ENCODE measurements at regions not wholly inside any gene's neighbourhood (a gene's known extent, or its start where the extent isn't known, plus 50 kb on each side); places are given as distances from the start of the nearest gene placed in this dataset.

DNA sequence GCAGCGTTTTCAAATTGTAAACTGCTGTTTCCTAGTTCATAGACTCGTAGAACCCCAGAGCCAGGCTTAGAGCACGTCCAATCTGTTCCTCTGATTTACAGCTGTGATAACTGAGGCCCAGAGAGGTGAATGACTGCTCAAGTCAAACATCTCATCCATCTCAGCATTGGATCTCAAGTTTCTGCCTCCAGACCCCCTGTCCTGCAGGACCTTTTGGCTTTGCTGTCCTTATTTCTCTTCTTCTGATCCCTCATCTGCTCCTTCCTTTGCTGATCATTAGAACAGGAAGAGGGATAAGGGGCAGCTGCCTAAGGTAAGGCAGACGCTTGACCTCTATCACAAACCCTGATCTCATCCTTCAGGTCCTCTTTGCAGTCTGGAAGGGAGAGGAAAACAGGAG is 58.5 kb upstream of the CREB1 start:
- TF ChIP-seq EZH2 (IDR thresholded peaks at IDR 0.05; ENCODE audit: insufficient read depth, low read length), result no peak
- TF ChIP-seq, protein P1, sequence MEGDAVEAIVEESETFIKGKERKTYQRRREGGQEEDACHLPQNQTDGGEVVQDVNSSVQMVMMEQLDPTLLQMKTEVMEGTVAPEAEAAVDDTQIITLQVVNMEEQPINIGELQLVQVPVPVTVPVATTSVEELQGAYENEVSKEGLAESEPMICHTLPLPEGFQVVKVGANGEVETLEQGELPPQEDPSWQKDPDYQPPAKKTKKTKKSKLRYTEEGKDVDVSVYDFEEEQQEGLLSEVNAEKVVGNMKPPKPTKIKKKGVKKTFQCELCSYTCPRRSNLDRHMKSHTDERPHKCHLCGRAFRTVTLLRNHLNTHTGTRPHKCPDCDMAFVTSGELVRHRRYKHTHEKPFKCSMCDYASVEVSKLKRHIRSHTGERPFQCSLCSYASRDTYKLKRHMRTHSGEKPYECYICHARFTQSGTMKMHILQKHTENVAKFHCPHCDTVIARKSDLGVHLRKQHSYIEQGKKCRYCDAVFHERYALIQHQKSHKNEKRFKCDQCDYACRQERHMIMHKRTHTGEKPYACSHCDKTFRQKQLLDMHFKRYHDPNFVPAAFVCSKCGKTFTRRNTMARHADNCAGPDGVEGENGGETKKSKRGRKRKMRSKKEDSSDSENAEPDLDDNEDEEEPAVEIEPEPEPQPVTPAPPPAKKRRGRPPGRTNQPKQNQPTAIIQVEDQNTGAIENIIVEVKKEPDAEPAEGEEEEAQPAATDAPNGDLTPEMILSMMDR (IDR thresholded peaks at IDR 0.05; ENCODE audit: insufficient read depth, low read depth, low read length), result no peak
